ENCODE measurements at regions not wholly inside any gene's neighbourhood (a gene's known extent, or its start where the extent isn't known, plus 50 kb on each side); places are given as distances from the start of the nearest gene placed in this dataset.

DNA sequence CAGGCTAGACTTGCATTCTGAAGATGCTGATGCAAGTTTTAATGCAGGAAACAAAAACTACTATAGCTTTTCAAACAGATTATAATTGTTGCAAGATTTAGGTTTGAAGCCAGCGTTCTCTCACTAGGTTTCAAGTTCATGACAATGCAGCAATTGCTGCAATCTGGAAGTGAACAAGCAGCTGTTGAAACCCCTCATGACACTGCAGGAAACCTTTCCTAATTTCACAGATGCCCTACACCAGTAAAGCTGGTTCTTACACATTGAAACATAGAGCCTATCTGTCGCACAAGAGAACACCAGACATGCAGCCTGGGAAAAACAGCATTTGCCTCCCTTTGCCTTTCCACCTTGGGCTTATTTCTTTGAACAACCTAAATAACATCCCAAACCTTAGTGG lies 1737.2 kb upstream of the MIR17HG start:
- no peak for TF ChIP-seq EZH2phosphoT487 (conservative IDR thresholded peaks at IDR 0.05; ENCODE audit: low read length)
- no peak for TF ChIP-seq CTCF (IDR thresholded peaks at IDR 0.05; ENCODE audit: insufficient read depth, low read length, poor library complexity, severe bottlenecking)
- H3K4me2 ChIP-seq (ENCODE audit: low read depth, low read length, poor library complexity, severe bottlenecking), result no peak overlapping the region

GRCh38 chr13:89610881-89611280 lies 1736.6 kb upstream of the MIR17HG start:
- Histone ChIP-seq H3K4me3 (ENCODE audit: insufficient read depth, low read length, poor library complexity, severe bottlenecking) (no peak overlapping the region), H3K79me2 (ENCODE audit: insufficient read depth, low read length) (no peaks in the 10 kb centered on the region), H3F3A (ENCODE audit: insufficient read depth) (no peaks in the 10 kb centered on the region), H3K9ac (ENCODE audit: low read length) (no peak overlapping the region), H4K20me1 (ENCODE audit: low read depth, low read length) (no peaks in the 10 kb centered on the region), H3K27ac (ENCODE audit: low read depth, low read length) (no peak overlapping the region), H3K4me2 (ENCODE audit: low read depth, low read length, poor library complexity, severe bottlenecking) (no peak overlapping the region), H3K27me3 (ENCODE audit: low read length) (no peaks in the 10 kb centered on the region), H2AFZ (ENCODE audit: low read depth, low read length, severe bottlenecking) (no peak overlapping the region), H3K9me2 (replicated peaks; ENCODE audit: insufficient read depth, low read length) (no peaks in the 10 kb centered on the region), H3K36me3 (ENCODE audit: low read length) (no peaks in the 10 kb centered on the region), H3K9me3 (ENCODE audit: insufficient read depth, low read length) (no peaks in the 10 kb centered on the region)
- TF ChIP-seq CTCF (IDR thresholded peaks at IDR 0.05; ENCODE audit: insufficient read depth, low read length, poor library complexity, severe bottlenecking) (no peak), EZH2phosphoT487 (conservative IDR thresholded peaks at IDR 0.05; ENCODE audit: low read length) (no peak)

More for the DNA sequence above, 1737.2 kb upstream of the MIR17HG start:
- Histone ChIP-seq H3K9me3 (ENCODE audit: insufficient read depth, low read length) (no peaks in the 10 kb centered on the region), H3K27me3 (ENCODE audit: low read length) (no peaks in the 10 kb centered on the region), H2AFZ (ENCODE audit: low read depth, low read length, severe bottlenecking) (no peak overlapping the region), H3K36me3 (ENCODE audit: low read length) (no peaks in the 10 kb centered on the region), H3K4me3 (ENCODE audit: insufficient read depth, low read length, poor library complexity, severe bottlenecking) (no peak overlapping the region), H3K9me2 (replicated peaks; ENCODE audit: insufficient read depth, low read length) (no peaks in the 10 kb centered on the region), H3K79me2 (ENCODE audit: insufficient read depth, low read length) (no peaks in the 10 kb centered on the region), H3K27ac (ENCODE audit: low read depth, low read length) (no peak overlapping the region), H4K20me1 (ENCODE audit: low read depth, low read length) (no peaks in the 10 kb centered on the region), H3K9ac (ENCODE audit: low read length) (no peak overlapping the region), H3F3A (ENCODE audit: insufficient read depth) (no peaks in the 10 kb centered on the region)

DNA sequence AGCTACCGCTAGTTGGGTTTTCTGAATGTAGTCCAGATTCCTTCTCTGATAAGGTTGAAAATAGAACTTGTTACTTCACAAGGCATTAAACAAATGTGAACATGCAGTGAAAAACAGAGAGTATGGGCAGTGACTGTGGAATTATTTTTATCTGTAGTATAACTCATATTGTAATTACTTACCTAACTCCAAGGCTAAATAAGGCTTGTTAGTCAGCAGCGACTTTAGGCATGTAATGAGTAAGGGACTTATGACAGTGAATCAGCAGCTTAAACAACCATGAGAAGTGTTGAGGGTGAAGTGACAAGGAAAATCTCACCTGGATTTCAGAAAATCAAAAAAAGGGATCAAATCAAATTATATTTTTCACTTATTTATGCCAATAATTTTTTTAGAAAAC lies 1719.5 kb upstream of the MIR17HG start:
- no peak for TF ChIP-seq EZH2phosphoT487 (conservative IDR thresholded peaks at IDR 0.05; ENCODE audit: low read length)
- TF ChIP-seq CTCF (IDR thresholded peaks at IDR 0.05; ENCODE audit: insufficient read depth, low read length, poor library complexity, severe bottlenecking), result no peak

More for the DNA sequence above, 1719.5 kb upstream of the MIR17HG start:
- Histone ChIP-seq H3K36me3 (ENCODE audit: low read length) (no peaks in the 10 kb centered on the region), H3F3A (ENCODE audit: insufficient read depth) (no peaks in the 10 kb centered on the region), H3K4me3 (ENCODE audit: insufficient read depth, low read length, poor library complexity, severe bottlenecking) (no peak overlapping the region), H3K9ac (ENCODE audit: low read length) (no peak overlapping the region), H3K79me2 (ENCODE audit: insufficient read depth, low read length) (no peaks in the 10 kb centered on the region), H3K9me2 (replicated peaks; ENCODE audit: insufficient read depth, low read length) (peaks cover 3% of the 10 kb centered on the region; the same call in 1 of the 2 replicates), H4K20me1 (ENCODE audit: low read depth, low read length) (no peaks in the 10 kb centered on the region), H2AFZ (ENCODE audit: low read depth, low read length, severe bottlenecking) (no peak overlapping the region), H3K4me2 (ENCODE audit: low read depth, low read length, poor library complexity, severe bottlenecking) (no peak overlapping the region), H3K27me3 (ENCODE audit: low read length) (no peaks in the 10 kb centered on the region), H3K9me3 (ENCODE audit: insufficient read depth, low read length) (no peaks in the 10 kb centered on the region), H3K27ac (ENCODE audit: low read depth, low read length) (no peak overlapping the region)
